Posterior vena cava (tissue), 2 donors: ENCODE measurements at regions not wholly inside any gene's neighbourhood (a gene's known extent, or its start where the extent isn't known, plus 50 kb on each side); places are given as distances from the start of the nearest gene placed in this dataset.
"Not testable (repeated sequence)": the region's sequence is repeated elsewhere in the genome, so short reads cannot be mapped to it uniquely, and the experiment has no call there.

Source experiments
- DNase-seq: peaks from one replicate; pipeline ENCODE4 v3.0.0-alpha.2; 2020; ENCODE audit warnings: low spot score
- intact Hi-C, 2 donors: fragments of 100-400 bp; cut with DNase I; formaldehyde crosslinking; loops; one replicate each; pipeline versions ENCODE4 v1.14.1 to v1.14.2; 2022 to 2023
- donor health status: DM: yes; HTN: yes; CAD: no.
- donor health status: DM: yes; HTN: yes; CAD: no.

GRCh38 chr20:47949230-47949629 is 163.9 kb upstream of the SULF2 start:
- no peak for DNase-seq
- intact Hi-C loops = no loop called here

- intact Hi-C loops = no loop called here
- DNase-seq = no peak
Observed at GRCh38 chr20:47944682-47945081, 159.4 kb upstream of the SULF2 start.

GRCh38 chr20:47941869-47942268 is 156.6 kb upstream of the SULF2 start:
- no peak for DNase-seq

DNA sequence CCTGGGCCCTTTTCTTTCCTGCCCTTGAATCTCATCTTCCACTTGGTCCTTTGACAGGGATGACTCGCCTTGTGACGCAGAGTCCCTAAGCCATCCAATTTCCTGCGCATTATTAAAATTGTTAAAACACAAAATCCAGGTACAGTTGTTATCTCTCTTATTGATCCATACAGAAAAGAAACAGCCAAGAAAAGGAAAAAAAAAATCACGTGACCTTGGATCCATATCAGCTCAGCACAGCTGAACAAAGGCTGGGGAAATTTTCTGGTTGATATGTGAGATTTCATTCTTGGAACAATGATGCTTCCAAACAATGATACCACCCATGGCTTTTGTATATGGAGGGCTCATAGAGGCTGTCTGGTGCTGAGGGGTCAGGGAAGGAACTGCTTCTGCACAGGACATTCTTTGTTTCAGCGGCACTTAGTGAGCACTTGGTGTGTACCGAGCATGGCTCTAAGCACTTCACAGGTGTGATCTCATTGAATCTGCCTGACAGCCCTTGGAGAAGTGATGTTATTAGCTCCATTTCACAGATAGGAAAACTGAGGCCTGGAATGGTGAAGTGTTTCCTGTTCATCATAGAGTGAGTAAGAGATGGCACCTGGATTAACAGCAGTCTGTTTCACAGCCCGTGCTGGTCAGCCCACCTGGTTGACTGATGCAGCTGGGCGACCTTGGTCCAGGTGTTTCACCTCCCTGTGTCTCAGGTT is 155.0 kb upstream of the SULF2 start:
- no peak for DNase-seq

More at GRCh38 chr20:47941869-47942268, 156.6 kb upstream of the SULF2 start:
- intact Hi-C loops = no loop called here

GRCh38 chr20:47936612-47937011 is 151.3 kb upstream of the SULF2 start:
- intact Hi-C loops = no loop called here
- no peak for DNase-seq

More for the DNA sequence above, 155.0 kb upstream of the SULF2 start:
- intact Hi-C loops = no loop called here

- intact Hi-C loops = no loop called here
Observed at GRCh38 chr20:47934761-47935160, 149.5 kb upstream of the SULF2 start.

DNA sequence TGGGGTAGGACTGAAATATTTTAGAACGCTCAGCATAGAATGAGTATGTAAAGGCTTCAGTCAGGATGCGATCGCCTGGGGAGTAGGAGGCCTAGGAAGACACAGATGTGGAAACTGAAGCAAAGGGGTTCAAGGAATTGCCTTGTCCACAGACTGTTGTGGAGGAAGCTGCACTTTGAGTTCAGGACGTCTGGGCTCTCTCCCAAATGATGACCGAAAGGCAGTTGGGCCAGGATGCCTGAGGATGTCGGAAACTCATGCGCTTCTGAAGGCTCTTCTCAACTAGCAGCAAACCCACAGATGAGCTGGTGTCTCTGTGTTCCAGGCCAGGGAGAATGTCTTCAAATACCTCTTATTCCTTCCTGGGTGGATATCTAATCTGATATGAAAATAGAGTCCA is 146.2 kb upstream of the SULF2 start:
- intact Hi-C loops = no loop called here
- no peak for DNase-seq

More at GRCh38 chr20:47934761-47935160, 149.5 kb upstream of the SULF2 start:
- DNase-seq = no peak

- no peak for DNase-seq
- intact Hi-C loops = no loop called here
Observed at GRCh38 chr20:47931002-47931401, 145.7 kb upstream of the SULF2 start.

GRCh38 chr20:47929368-47930115 is 144.3 kb upstream of the SULF2 start:
- DNase-seq = no peak
- intact Hi-C loops = no loop called here

DNA sequence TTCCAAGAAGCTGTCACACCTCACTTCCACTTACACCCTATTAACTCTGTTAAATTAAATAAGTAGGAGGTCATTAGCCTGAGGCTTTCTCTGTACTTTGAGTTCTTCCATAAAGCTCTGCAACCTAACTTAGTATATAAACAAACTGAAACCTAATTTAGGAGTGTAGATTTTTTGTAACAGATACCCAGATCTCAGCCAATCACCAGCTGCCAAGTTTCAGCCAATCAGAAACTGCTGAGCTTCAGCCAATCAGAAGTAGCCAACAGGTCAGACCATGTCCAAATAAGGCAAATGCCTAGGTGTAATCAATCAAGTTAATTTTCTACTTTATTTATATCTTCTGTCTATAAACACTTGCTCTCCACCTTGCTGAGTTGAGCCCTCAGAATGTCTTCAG is 142.7 kb upstream of the SULF2 start:
- intact Hi-C loops = no loop called here
- DNase-seq = no peak

DNA sequence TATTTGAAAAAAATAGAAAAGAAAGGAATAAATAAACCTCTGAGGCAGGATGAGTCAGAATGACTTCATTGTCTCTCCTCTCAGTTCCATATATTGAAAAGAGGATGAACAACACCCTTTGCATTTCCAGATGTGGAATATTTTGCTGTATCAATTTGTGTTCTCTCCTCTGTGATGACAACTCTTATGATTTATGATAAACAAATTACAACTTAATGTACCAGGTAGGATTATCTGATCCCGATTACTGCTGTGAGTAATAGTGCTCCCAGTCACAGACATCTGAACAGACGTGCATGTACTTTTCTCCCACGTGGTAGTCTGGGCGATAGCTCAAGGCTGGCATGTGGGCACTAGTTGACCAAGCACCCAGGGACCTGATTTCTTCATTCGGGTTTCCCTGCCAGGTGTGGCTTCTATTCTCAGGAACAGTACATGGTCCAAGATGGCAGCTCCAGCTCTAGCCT is 142.1 kb upstream of the SULF2 start:
- intact Hi-C loops = no loop called here
- no peak for DNase-seq

DNA sequence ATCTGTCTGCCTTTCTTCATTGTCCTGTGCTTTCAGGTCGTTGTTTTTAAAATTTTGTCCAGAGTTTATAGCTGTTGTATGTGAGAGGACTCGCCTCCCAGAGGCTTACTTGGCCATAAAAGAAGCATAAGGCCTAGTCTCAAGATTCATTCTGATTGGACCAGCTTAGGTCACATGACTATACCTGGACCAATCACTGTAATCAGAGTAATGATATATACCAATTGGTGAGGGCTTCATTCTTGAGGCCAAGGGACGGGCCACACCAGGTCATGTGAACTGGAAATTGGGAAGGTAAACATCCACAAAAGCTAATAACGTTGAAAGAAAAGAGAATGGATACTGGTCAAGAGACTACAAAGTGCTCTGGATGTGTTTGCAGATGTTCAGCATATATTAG is 141.4 kb upstream of the SULF2 start:
- no peak for DNase-seq
- intact Hi-C loops = no loop called here

DNA sequence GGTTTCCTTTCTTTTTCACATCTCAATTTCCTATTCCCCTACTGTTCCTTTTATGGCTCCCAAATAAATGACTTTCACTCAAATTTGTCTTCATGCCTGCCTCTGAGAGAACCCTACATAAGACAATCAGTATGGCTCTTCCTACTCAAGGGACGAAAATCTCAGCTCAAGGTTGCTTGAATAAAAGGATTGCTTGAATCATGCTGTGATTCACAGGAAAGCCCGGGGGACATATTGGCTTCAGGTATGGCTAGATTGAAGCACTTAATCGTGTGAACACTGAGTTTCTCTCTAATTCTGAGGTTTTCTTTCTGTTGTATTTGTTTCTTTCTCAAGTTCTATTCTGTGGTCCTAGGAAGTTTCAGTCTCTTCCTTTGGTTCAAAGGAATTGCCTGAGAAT is 140.3 kb upstream of the SULF2 start:
- no peak for DNase-seq
- intact Hi-C loops = no loop called here

GRCh38 chr20:47922269-47922668 is 137.0 kb upstream of the SULF2 start:
- intact Hi-C loops = no loop called here
- no peak for DNase-seq

GRCh38 chr20:47921829-47922228 is 136.5 kb upstream of the SULF2 start:
- DNase-seq, intact Hi-C loops: not testable (repeated sequence)

DNA sequence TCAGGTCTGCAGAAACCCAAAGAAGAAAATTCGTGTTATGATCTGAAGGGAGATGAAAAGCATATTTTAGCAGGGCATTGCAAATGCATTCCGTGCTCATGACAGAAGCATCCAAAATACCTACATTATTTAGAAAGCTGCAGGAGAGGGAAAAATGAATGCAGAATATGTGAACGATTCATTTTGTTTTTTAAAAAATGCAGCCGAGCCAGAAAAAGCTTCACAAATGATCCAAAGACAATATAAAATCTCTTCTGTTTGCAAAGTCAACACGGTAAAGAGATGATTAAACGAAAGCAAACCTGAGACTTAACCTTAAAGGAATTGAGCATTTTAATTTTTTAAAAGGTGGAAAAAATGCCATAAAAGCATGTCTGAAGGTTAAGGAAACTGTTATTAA is 136.1 kb upstream of the SULF2 start:
- intact Hi-C loops = no loop called here
- no peak for DNase-seq

DNA sequence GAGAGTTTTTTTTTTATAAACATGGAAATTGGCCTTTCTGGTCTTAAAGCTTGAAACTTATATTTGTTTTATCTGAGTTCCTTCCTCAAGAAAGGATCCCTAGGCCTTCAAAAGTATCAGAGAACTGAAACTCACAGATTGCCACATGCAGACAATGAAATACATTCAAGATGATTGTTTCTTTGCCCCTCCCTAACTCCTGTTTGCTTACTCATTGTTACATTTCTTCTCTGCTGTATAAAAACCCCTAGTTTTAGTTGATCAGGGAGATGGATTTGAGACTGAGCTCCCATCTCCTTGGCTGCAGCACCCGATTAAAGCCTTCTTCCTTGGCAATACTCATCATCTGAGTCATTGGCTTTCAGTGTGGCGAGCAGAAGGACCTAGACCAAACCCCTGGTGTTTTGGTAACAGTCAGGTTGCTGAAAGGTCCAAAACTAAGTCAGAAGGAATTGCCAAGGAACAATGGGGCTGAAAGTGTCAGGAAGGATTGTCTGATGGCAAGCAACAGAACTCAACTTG is 132.3 kb upstream of the SULF2 start:
- intact Hi-C loops = loop anchor here in 1 of 2 donors (10.0 kb wide), 1 partner anchor 53 kb away; no protein-coding TSS in a partner anchor
- DNase-seq = no peak

DNA sequence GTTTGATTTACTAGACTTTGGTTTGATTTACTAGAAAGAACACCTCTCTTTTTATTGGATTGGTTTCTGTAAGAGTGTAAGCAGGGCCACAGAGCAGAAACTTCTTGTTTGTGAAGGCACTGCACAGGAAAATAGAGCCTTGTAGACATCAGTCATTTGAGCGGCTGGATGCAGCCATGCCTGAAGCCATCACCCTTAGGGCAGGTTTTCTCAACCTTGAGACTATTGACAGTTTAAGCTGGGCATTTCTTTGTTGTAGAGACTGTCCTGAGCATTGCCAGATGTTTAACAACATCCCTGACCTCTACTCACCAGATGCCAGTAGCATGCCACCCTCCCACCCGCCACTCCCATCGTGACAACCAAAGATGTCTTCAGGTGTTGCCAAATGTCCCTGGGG is 130.2 kb upstream of the SULF2 start:
- intact Hi-C loops = loop anchor here in 1 of 2 donors (10.0 kb wide), 1 partner anchor 51 kb away; no protein-coding TSS in a partner anchor
- no peak for DNase-seq

- no peak for DNase-seq
- intact Hi-C loops = loop anchor here in 1 of 2 donors (10.0 kb wide), 1 partner anchor 50 kb away; no protein-coding TSS in a partner anchor
Observed at GRCh38 chr20:47914792-47915191, 129.5 kb upstream of the SULF2 start.

GRCh38 chr20:47912786-47913501 is 127.7 kb upstream of the SULF2 start:
- not testable (repeated sequence) for DNase-seq
- intact Hi-C loops = loop anchor here in 1 of 2 donors (10.0 kb wide), 1 partner anchor 48 kb away; no protein-coding TSS in a partner anchor
